ENCODE measurements at regions not wholly inside any gene's neighbourhood (a gene's known extent, or its start where the extent isn't known, plus 50 kb on each side); places are given as distances from the start of the nearest gene placed in this dataset.

DNA sequence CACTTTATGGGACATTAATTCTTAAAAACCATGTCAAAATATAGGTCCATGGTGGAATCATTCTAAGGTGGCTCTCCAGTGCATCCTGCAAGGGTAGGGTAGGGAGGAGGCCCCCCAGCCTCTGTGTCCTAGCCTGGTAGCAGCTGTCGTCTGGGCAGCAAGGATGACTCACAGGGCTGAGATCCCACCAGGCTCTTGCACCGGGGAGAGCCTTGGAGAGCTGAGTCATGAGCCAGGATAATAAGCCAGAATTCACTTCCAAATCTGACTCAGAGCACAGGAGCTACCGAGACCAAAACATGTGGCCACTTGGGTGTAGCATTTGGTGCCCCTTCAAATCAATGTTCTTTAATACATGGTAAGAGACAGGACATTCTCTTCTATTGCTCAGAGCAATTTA is 298.5 kb downstream of the NEBL start:
- TF ChIP-seq TFCP2L1 (CRISPR knock-in tag; IDR thresholded peaks at IDR 0.05) (no peak), EP300 (IDR thresholded peaks at IDR 0.05) (no peak)
- TF ChIP-seq, protein P1, sequence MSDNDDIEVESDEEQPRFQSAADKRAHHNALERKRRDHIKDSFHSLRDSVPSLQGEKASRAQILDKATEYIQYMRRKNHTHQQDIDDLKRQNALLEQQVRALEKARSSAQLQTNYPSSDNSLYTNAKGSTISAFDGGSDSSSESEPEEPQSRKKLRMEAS (IDR thresholded peaks at IDR 0.05) = no peak
- TF ChIP-seq, protein P2, sequence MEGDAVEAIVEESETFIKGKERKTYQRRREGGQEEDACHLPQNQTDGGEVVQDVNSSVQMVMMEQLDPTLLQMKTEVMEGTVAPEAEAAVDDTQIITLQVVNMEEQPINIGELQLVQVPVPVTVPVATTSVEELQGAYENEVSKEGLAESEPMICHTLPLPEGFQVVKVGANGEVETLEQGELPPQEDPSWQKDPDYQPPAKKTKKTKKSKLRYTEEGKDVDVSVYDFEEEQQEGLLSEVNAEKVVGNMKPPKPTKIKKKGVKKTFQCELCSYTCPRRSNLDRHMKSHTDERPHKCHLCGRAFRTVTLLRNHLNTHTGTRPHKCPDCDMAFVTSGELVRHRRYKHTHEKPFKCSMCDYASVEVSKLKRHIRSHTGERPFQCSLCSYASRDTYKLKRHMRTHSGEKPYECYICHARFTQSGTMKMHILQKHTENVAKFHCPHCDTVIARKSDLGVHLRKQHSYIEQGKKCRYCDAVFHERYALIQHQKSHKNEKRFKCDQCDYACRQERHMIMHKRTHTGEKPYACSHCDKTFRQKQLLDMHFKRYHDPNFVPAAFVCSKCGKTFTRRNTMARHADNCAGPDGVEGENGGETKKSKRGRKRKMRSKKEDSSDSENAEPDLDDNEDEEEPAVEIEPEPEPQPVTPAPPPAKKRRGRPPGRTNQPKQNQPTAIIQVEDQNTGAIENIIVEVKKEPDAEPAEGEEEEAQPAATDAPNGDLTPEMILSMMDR (IDR thresholded peaks at IDR 0.05) = no peak

Measured in A549 (cell line).